Heart left ventricle (tissue), 16 donors: ENCODE measurements at regions not wholly inside any gene's neighbourhood (a gene's known extent, or its start where the extent isn't known, plus 50 kb on each side); places are given as distances from the start of the nearest gene placed in this dataset.

Experiments
- ATAC-seq, 4 donors: fragments of 200-7000 bp; cut with Tn5 transposase; one replicate each; pipeline ENCODE4 v1.9.1; 2020 to 2022; ENCODE audit warnings: moderate library complexity in 4 of 4, mild to moderate bottlenecking in 3 of 4, moderate number of reproducible peaks in 1 of 4
- DNase-seq, 5 donors: peaks; one replicate each; pipeline ENCODE4 v3.0.0-alpha.2; 2020
- H3K27ac ChIP-seq, 12 donors: fragments of 200-600 bp; sonication (generic) in 4 of 12; one replicate each; pipeline versions ENCODE4 v1.5.0 to v1.8.0; 2016 to 2022; ENCODE audit warnings: mild to moderate bottlenecking in 2 of 12
- H3K27me3 ChIP-seq, 9 donors: fragments of 200-600 bp; sonication (generic) in 2 of 9; one replicate each; pipeline versions ENCODE4 v1.5.1 to v1.8.0; 2016 to 2022; ENCODE audit warnings: mild to moderate bottlenecking in 3 of 9
- H3K36me3 ChIP-seq, 9 donors: fragments of 200-600 bp; sonication (generic) in 2 of 9; one replicate each; pipeline versions ENCODE4 v1.5.0 to v1.8.0; 2018 to 2022; ENCODE audit warnings: mild to moderate bottlenecking in 2 of 9
- H3K4me1 ChIP-seq, 12 donors: fragments of 200-600 bp; sonication (generic) in 4 of 12; one replicate each; pipeline versions ENCODE4 v1.5.0 to v1.8.0; 2016 to 2022; ENCODE audit warnings: mild to moderate bottlenecking in 3 of 12
- H3K4me3 ChIP-seq, 12 donors: fragments of 200-600 bp; sonication (generic) in 4 of 12; one replicate each; pipeline versions ENCODE4 v1.5.0 to v1.8.0; 2017 to 2022; ENCODE audit warnings: mild to moderate bottlenecking in 9 of 12, moderate library complexity in 4 of 12
- H3K9me3 ChIP-seq, 12 donors: fragments of 200-600 bp; sonication (generic) in 4 of 12; one replicate each; pipeline versions ENCODE4 v1.5.0 to v1.8.0; 2016 to 2022; ENCODE audit warnings: mild to moderate bottlenecking in 1 of 12
- CTCF ChIP-seq, 12 donors: fragments of 200-600 bp; sonication (generic) in 4 of 12; IDR thresholded peaks; one replicate each; pipeline versions ENCODE4 v1.5.0 to v1.8.0; 2018 to 2022; ENCODE audit warnings: antibody characterized with exemption in 12 of 12, mild to moderate bottlenecking in 5 of 12
- POLR2A ChIP-seq, 2 donors: fragments of 450-650 bp; IDR thresholded peaks; one replicate each; pipeline ENCODE4 v1.6.1; 2017; ENCODE audit warnings: antibody characterized with exemption in 2 of 2, mild to moderate bottlenecking in 2 of 2, moderate library complexity in 2 of 2
- WGBS, 4 donors: extraction: QIAGEN DNeasy Blood & Tissue Kit in 2 of 4; methylation state at CpG; one replicate each; pipeline versions ENCODE4 v1.1.5 to v1.1.7; 2013 to 2018; 5-methylcytosine and 5-hydroxymethylcytosine counted together
- intact Hi-C, 10 donors: fragments of 100-400 bp; cut with DNase I; formaldehyde crosslinking; loops; one replicate each; pipeline versions ENCODE4 v1.11.1 to v1.14.2; 2022
- donor health status: ischemic (EF 13 %, LVEDD 7.1; RV severe dilation, severe dysfunction).
- donor health status: healthy with polysubstance abuse.
- donor health status: DM: no; HTN: yes; CAD: no.
- donor health status: DM: no; HTN: no; CAD: no.
- donor health status: ischemic (EF 25% LVEDD 6.9; RV normal size, moderate dysfunction).
- donor health status: ischemic (EF 25% LVEDD 5.7; RV mildly dilated, moderate dysfunction).
- donor health status: healthy.
- donor health status: DM: yes; HTN: yes; CAD: no.
- donor health status: ischemic (EF 35%, LVEDD 5.7; RV mildly dilated, moderate dysfunction).
- donor health status: nonischemic (EF 11% LVEDD 7.7; RV severe dilation, severe dysfunction).
- donor health status: DM: yes; HTN: yes; CAD: no.
- donor health status: PGD.
- donor health status: ischemic (EF 29% LVEDD 5.4; RV normal size, mild dysfunction).
- donor health status: nonischemic (EF 23%, LVEDD 6.1; RV moderate dilation, normal function).

GRCh38 chr10:26355241-26355640, 82.9 kb upstream of the APBB1IP start:
- ATAC-seq (no peak), DNase-seq (no peak)
- TF ChIP-seq POLR2A (IDR thresholded peaks at IDR 0.05), result no peak
- no peak for TF ChIP-seq CTCF (IDR thresholded peaks at IDR 0.05)
- Histone ChIP-seq H3K4me1 (no peaks in the 10 kb centered on the region), H3K36me3 (no peaks in the 10 kb centered on the region), H3K9me3 (no peaks in the 10 kb centered on the region), H3K27ac (no peak overlapping the region), H3K27me3 (no peaks in the 10 kb centered on the region), H3K4me3 (no peak overlapping the region)
- WGBS, 4 donors, result 77 to 82% (median 78%) methylated on average over 6 of the region's 6 CpGs
- intact Hi-C loops, result no loop called here

- no peak overlapping the region for H3K4me3 ChIP-seq
- DNase-seq (no peak), ATAC-seq (no peak)
- TF ChIP-seq CTCF (IDR thresholded peaks at IDR 0.05) (no peak), POLR2A (IDR thresholded peaks at IDR 0.05) (no peak)
- 0 to 58% (median 30%) methylated on average over 1 of the region's 1 CpG for WGBS, 4 donors
- H3K36me3 ChIP-seq, result no peaks in the 10 kb centered on the region
- peaks cover 0 to 3% (median 0%) of the 10 kb centered on the region in 12 donors for H3K4me1 ChIP-seq
- H3K27me3 ChIP-seq, result no peaks in the 10 kb centered on the region
- H3K9me3 ChIP-seq, result no peaks in the 10 kb centered on the region
- intact Hi-C loops, result no loop called here
- no peak overlapping the region for H3K27ac ChIP-seq
Measured at GRCh38 chr10:26357203-26357602, 80.9 kb upstream of the APBB1IP start.

- 11 to 69% (median 31%) methylated on average over 2 of the region's 2 CpGs for WGBS, 4 donors
- no peaks in the 10 kb centered on the region for H3K9me3 ChIP-seq
- no peak overlapping the region for H3K27ac ChIP-seq
- TF ChIP-seq POLR2A (IDR thresholded peaks at IDR 0.05) (no peak), CTCF (IDR thresholded peaks at IDR 0.05) (no peak)
- intact Hi-C loops, result no loop called here
- H3K4me1 ChIP-seq, result peaks cover 0 to 6% (median 0%) of the 10 kb centered on the region in 12 donors
- no peak for DNase-seq
- H3K36me3 ChIP-seq, result no peaks in the 10 kb centered on the region
- H3K27me3 ChIP-seq, result no peaks in the 10 kb centered on the region
- ATAC-seq, result no peak
- no peak overlapping the region for H3K4me3 ChIP-seq
Measured at GRCh38 chr10:26358071-26358470, 80.1 kb upstream of the APBB1IP start.

GRCh38 chr10:26359670-26360069, 78.5 kb upstream of the APBB1IP start:
- Histone ChIP-seq H3K36me3 (no peaks in the 10 kb centered on the region), H3K27me3 (no peaks in the 10 kb centered on the region), H3K4me3 (no peak overlapping the region), H3K9me3 (no peaks in the 10 kb centered on the region), H3K27ac (no peak overlapping the region), H3K4me1 (peaks cover 0 to 6% (median 0%) of the 10 kb centered on the region in 12 donors)
- WGBS, 4 donors, result 74 to 82% (median 80%) methylated on average over 1 of the region's 1 CpG
- ATAC-seq (no peak), DNase-seq (no peak)
- TF ChIP-seq CTCF (IDR thresholded peaks at IDR 0.05), result no peak
- TF ChIP-seq POLR2A (IDR thresholded peaks at IDR 0.05), result no peak
- intact Hi-C loops, result no loop called here
